Lower leg skin (tissue), 3 donors: ENCODE measurements at regions not wholly inside any gene's neighbourhood (a gene's known extent, or its start where the extent isn't known, plus 50 kb on each side); places are given as distances from the start of the nearest gene placed in this dataset.

ENCODE experiments used
- CTCF ChIP-seq, 3 donors: fragments of 450-650 bp; IDR thresholded peaks; one replicate each; pipeline ENCODE4 v1.5.1; 2016; ENCODE audit warnings: antibody characterized with exemption in 3 of 3, mild to moderate bottlenecking in 3 of 3, moderate library complexity in 2 of 3
- POLR2A ChIP-seq, 2 donors: fragments of 450-650 bp; IDR thresholded peaks; one replicate each; pipeline ENCODE4 v1.6.1; 2016 to 2017; ENCODE audit warnings: antibody characterized with exemption in 2 of 2, mild to moderate bottlenecking in 1 of 2, moderate library complexity in 1 of 2

- TF ChIP-seq CTCF (IDR thresholded peaks at IDR 0.05) = no peak
- no peak for TF ChIP-seq POLR2A (IDR thresholded peaks at IDR 0.05)
These were observed 931.1 kb upstream of the TENM4 start for GRCh38 chr11:80371931-80372330.
